ENCODE measurements at regions not wholly inside any gene's neighbourhood (a gene's known extent, or its start where the extent isn't known, plus 50 kb on each side); places are given as distances from the start of the nearest gene placed in this dataset.

GRCh38 chr2:168404764-168405163 is 51.3 kb upstream of the CERS6 start:
- peaks cover 0 to 6% of the 10 kb centered on the region in 2 experiments for H3K27me3 ChIP-seq (ENCODE audit: control insufficient read depth in 1 of 2, insufficient read depth in 1 of 2, low read length in 2 of 2)
- H3K4me2 ChIP-seq (ENCODE audit: low read length, poor library complexity, severe bottlenecking) = no peak overlapping the region
- no peak overlapping the region for H4K91ac ChIP-seq (ENCODE audit: low read length)
- no peak overlapping the region for H2AK5ac ChIP-seq (ENCODE audit: low read length, severe bottlenecking)
- H4K8ac ChIP-seq (ENCODE audit: low read length) = no peak overlapping the region
- no peak overlapping the region for H2BK12ac ChIP-seq (ENCODE audit: low read length in 2 of 2)
- H3K4ac ChIP-seq (ENCODE audit: low read depth in 1 of 2, low read length in 2 of 2) = no peak overlapping the region
- H3K79me1 ChIP-seq (replicated peaks; ENCODE audit: low read length, poor library complexity, severe bottlenecking) = no peaks in the 10 kb centered on the region
- H2AFZ ChIP-seq (ENCODE audit: low read depth, low read length) = no peak overlapping the region
- WGBS = 100% methylated on average over 1 of the region's 2 CpGs
- peaks cover 1% of the 10 kb centered on the region for H3K4me1 ChIP-seq (ENCODE audit: control insufficient read depth, insufficient read depth, low read depth, low read length)
- no peak for DNase-seq
- H3K9me3 ChIP-seq (ENCODE audit: control insufficient read depth, low read length) = peaks cover 2% of the 10 kb centered on the region
- H2BK5ac ChIP-seq (ENCODE audit: low read depth, low read length, poor library complexity, severe bottlenecking) = no peak overlapping the region
- no peak overlapping the region for H2BK120ac ChIP-seq (ENCODE audit: low read depth, low read length)
- H3K9ac ChIP-seq (ENCODE audit: low read length) = no peak overlapping the region
- no peaks in the 10 kb centered on the region for H3K36me3 ChIP-seq (ENCODE audit: control insufficient read depth in 1 of 2, insufficient read depth in 2 of 2, low read depth in 1 of 2, low read length in 2 of 2)
- H3K14ac ChIP-seq (ENCODE audit: low read length in 2 of 2) = no peak overlapping the region
- H3K23ac ChIP-seq (ENCODE audit: low read length in 2 of 2) = no peak overlapping the region
- H3K18ac ChIP-seq (ENCODE audit: low read depth in 1 of 2, low read length in 2 of 2) = no peak overlapping the region
- H3K4me3 ChIP-seq (ENCODE audit: insufficient read depth in 1 of 2, low read depth in 1 of 2, low read length in 2 of 2) = no peak overlapping the region
- no peak overlapping the region for H3K27ac ChIP-seq (ENCODE audit: low read length, poor library complexity, severe bottlenecking)
- H2BK15ac ChIP-seq (ENCODE audit: low read depth, poor library complexity, severe bottlenecking) = no peak overlapping the region
